ENCODE measurements at regions not wholly inside any gene's neighbourhood (a gene's known extent, or its start where the extent isn't known, plus 50 kb on each side); places are given as distances from the start of the nearest gene placed in this dataset.
"Not testable (repeated sequence)": the region's sequence is repeated elsewhere in the genome, so short reads cannot be mapped to it uniquely, and the experiment has no call there.

GRCh38 chr6:13874191-13874549, 50.6 kb upstream of the RNF182 start:
- Histone ChIP-seq H3K36me3 (replicated peaks in 1 of 2) (no peaks in the 10 kb centered on the region), H3K9me3 (replicated peaks in 1 of 3) (no peaks in the 10 kb centered on the region), H3K27me3 (no peaks in the 10 kb centered on the region), H3K4me1 (replicated peaks in 1 of 2) (peaks cover 7 to 9% of the 10 kb centered on the region in 2 donors), H3K27ac (no peak overlapping the region), H3K4me3 (peak overlapping the region in 2 of 4 donors; percentile 40 to 53)
- TF ChIP-seq POLR2A (IDR thresholded peaks at IDR 0.05) (no peak), CTCF (IDR thresholded peaks at IDR 0.05) (no peak)
- intact Hi-C loops (cut with DNase I): no loop called here
- DNase-seq: no peak
- WGBS, 4 donors: 82 to 85% (median 84%) methylated on average over 8 of the region's 8 CpGs

- Histone ChIP-seq H3K4me1 (replicated peaks in 1 of 2) (peaks cover 7 to 9% of the 10 kb centered on the region in 2 donors), H3K4me3 (peak overlapping the region in 2 of 4 donors; percentile 40 to 53), H3K27ac (no peak overlapping the region), H3K36me3 (replicated peaks in 1 of 2) (no peaks in the 10 kb centered on the region), H3K27me3 (no peaks in the 10 kb centered on the region), H3K9me3 (replicated peaks in 1 of 3) (no peaks in the 10 kb centered on the region)
- peak; percentile 28 to 59 (median 42) for TF ChIP-seq CTCF (IDR thresholded peaks at IDR 0.05)
- no peak for TF ChIP-seq POLR2A (IDR thresholded peaks at IDR 0.05)
- WGBS, 4 donors: 8 to 69% (median 9%) methylated on average over 6 to 49 of the region's 49 CpGs
- intact Hi-C loops (cut with DNase I): no loop called here
- DNase-seq: peak; percentile 23 to 54 (median 43)
Observed at GRCh38 chr6:13873288-13874190, 51.2 kb upstream of the RNF182 start.

- WGBS, 4 donors: 81 to 88% (median 84%) methylated on average over 2 of the region's 2 CpGs
Observed at GRCh38 chr6:13872681-13873080, 52.1 kb upstream of the RNF182 start.

GRCh38 chr6:13872006-13872405, 52.7 kb upstream of the RNF182 start:
- H3K27me3 ChIP-seq; H3K36me3 ChIP-seq (replicated peaks in 1 of 2); H3K4me1 ChIP-seq (replicated peaks in 1 of 2); intact Hi-C loops (cut with DNase I); DNase-seq; H3K27ac ChIP-seq; H3K4me3 ChIP-seq; H3K9me3 ChIP-seq (replicated peaks in 1 of 3): not testable (repeated sequence)
- WGBS, 4 donors: 88 to 98% (median 92%) methylated on average over 5 to 23 of the region's 23 CpGs

More at GRCh38 chr6:13872681-13873080, 52.1 kb upstream of the RNF182 start:
- no peaks in the 10 kb centered on the region for H3K27me3 ChIP-seq
- DNase-seq: no peak
- H3K27ac ChIP-seq: no peak overlapping the region
- peaks cover 7 to 9% of the 10 kb centered on the region in 2 donors for H3K4me1 ChIP-seq (replicated peaks in 1 of 2)
- intact Hi-C loops (cut with DNase I): no loop called here
- no peaks in the 10 kb centered on the region for H3K36me3 ChIP-seq (replicated peaks in 1 of 2)
- no peak overlapping the region for H3K4me3 ChIP-seq
- no peak for TF ChIP-seq POLR2A (IDR thresholded peaks at IDR 0.05)
- TF ChIP-seq CTCF (IDR thresholded peaks at IDR 0.05): no peak
- H3K9me3 ChIP-seq (replicated peaks in 1 of 3): no peaks in the 10 kb centered on the region
